ENCODE measurements at regions not wholly inside any gene's neighbourhood (a gene's known extent, or its start where the extent isn't known, plus 50 kb on each side); places are given as distances from the start of the nearest gene placed in this dataset.

- H3K4me3 ChIP-seq (ENCODE audit: low read length) = no peak overlapping the region
- no peaks in the 10 kb centered on the region for H3F3A ChIP-seq (ENCODE audit: low read length, unreplicated experiment)
- BruUV-seq (replicated peaks) = no TSS peak
- no peak overlapping the region for H3K4me2 ChIP-seq (ENCODE audit: low read length)
- no peak for DNase-seq
- no peak for TF ChIP-seq EZH2phosphoT487 (IDR thresholded peaks at IDR 0.05; ENCODE audit: borderline replicate concordance, low read length)
- H2AFZ ChIP-seq (ENCODE audit: low read length) = no peak overlapping the region
- intact Hi-C loops (cut with micrococcal nuclease) = loop anchor here (2.0 kb wide), 1 partner anchor 254 kb away; no protein-coding TSS in a partner anchor
- ATAC-seq = no peak
- peaks cover 13% of the 10 kb centered on the region for H3K4me1 ChIP-seq (ENCODE audit: insufficient read depth, low read length)
- H3K9me2 ChIP-seq (replicated peaks; ENCODE audit: low read length) = no peaks in the 10 kb centered on the region
- no peak overlapping the region for H3K27ac ChIP-seq (ENCODE audit: low read length)
- no peaks in the 10 kb centered on the region for H3K36me3 ChIP-seq (ENCODE audit: low read depth, low read length)
- POLR2A ChIA-PET (ENCODE audit: unreplicated experiment) = no interaction called here
- no peaks in the 10 kb centered on the region for H4K20me1 ChIP-seq (ENCODE audit: low read length)
- CTCF ChIA-PET = interaction anchor here (0.6 kb wide), 1 partner anchor 313 kb away, joined by 5 read pairs; no protein-coding TSS in a partner anchor
- H3K79me2 ChIP-seq (ENCODE audit: low read length) = no peaks in the 10 kb centered on the region
- no peaks in the 10 kb centered on the region for H3K9me3 ChIP-seq (ENCODE audit: low read length)
- peaks cover 6% of the 10 kb centered on the region; the same call in 1 of the 2 replicates for H3K27me3 ChIP-seq (ENCODE audit: low read length)
- H3K9ac ChIP-seq (ENCODE audit: low read length) = no peak overlapping the region
Measured at GRCh38 chr2:223225266-223225665, 173.3 kb downstream of the KCNE4 start.

GRCh38 chr2:223226264-223226663 lies 174.3 kb downstream of the KCNE4 start:
- H3K4me1 ChIP-seq (ENCODE audit: insufficient read depth, low read length) = peaks cover 13% of the 10 kb centered on the region
- no peaks in the 10 kb centered on the region for H3K9me2 ChIP-seq (replicated peaks; ENCODE audit: low read length)
- BruUV-seq (replicated peaks) = no TSS peak
- DNase-seq (no peak), ATAC-seq (no peak)
- no peak overlapping the region for H3K9ac ChIP-seq (ENCODE audit: low read length)
- CTCF ChIA-PET = no interaction called here
- H3K79me2 ChIP-seq (ENCODE audit: low read length) = no peaks in the 10 kb centered on the region
- TF ChIP-seq EZH2phosphoT487 (IDR thresholded peaks at IDR 0.05; ENCODE audit: borderline replicate concordance, low read length) (no peak), CTCF (conservative IDR thresholded peaks at IDR 0.05; ENCODE audit: low read depth, low read length) (no peak), EZH2 (IDR thresholded peaks at IDR 0.05; ENCODE audit: low read length, unreplicated experiment) (no peak)
- no peak overlapping the region for H3K4me3 ChIP-seq (ENCODE audit: low read length)
- POLR2A ChIA-PET (ENCODE audit: unreplicated experiment) = no interaction called here
- H3K9me3 ChIP-seq (ENCODE audit: low read length) = no peaks in the 10 kb centered on the region
- H2AFZ ChIP-seq (ENCODE audit: low read length) = no peak overlapping the region
- no peak overlapping the region for H3K4me2 ChIP-seq (ENCODE audit: low read length)
- H3K36me3 ChIP-seq (ENCODE audit: low read depth, low read length) = no peaks in the 10 kb centered on the region
- H3K27ac ChIP-seq (ENCODE audit: low read length) = no peak overlapping the region
- H4K20me1 ChIP-seq (ENCODE audit: low read length) = no peaks in the 10 kb centered on the region
- intact Hi-C loops (cut with micrococcal nuclease) = no loop called here
- H3K27me3 ChIP-seq (ENCODE audit: low read length) = peaks cover 6% of the 10 kb centered on the region; the same call in 1 of the 2 replicates
- H3F3A ChIP-seq (ENCODE audit: low read length, unreplicated experiment) = no peaks in the 10 kb centered on the region

GRCh38 chr2:223227338-223227737 lies 175.3 kb downstream of the KCNE4 start:
- no peak overlapping the region for H3K27ac ChIP-seq (ENCODE audit: low read length)
- no peak overlapping the region for H3K4me2 ChIP-seq (ENCODE audit: low read length)
- H3K9me3 ChIP-seq (ENCODE audit: low read length) = no peaks in the 10 kb centered on the region
- H3K79me2 ChIP-seq (ENCODE audit: low read length) = no peaks in the 10 kb centered on the region
- no peak overlapping the region for H2AFZ ChIP-seq (ENCODE audit: low read length)
- no peaks in the 10 kb centered on the region for H3K36me3 ChIP-seq (ENCODE audit: low read depth, low read length)
- peaks cover 14% of the 10 kb centered on the region; the same call in 1 of the 2 replicates for H3K27me3 ChIP-seq (ENCODE audit: low read length)
- ChIA-PET POLR2A (ENCODE audit: unreplicated experiment) (interaction anchor here (0.5 kb wide), 1 partner anchor 113 kb away, joined by 7 read pairs; no protein-coding TSS in a partner anchor), CTCF (interaction anchor here (0.7 kb wide), 1 partner anchor 243 kb away, joined by 7 read pairs; no protein-coding TSS in a partner anchor)
- intact Hi-C loops (cut with micrococcal nuclease) = no loop called here
- no peak overlapping the region for H3K4me3 ChIP-seq (ENCODE audit: low read length)
- H3F3A ChIP-seq (ENCODE audit: low read length, unreplicated experiment) = no peaks in the 10 kb centered on the region
- no TSS peak for BruUV-seq (replicated peaks)
- no peaks in the 10 kb centered on the region for H4K20me1 ChIP-seq (ENCODE audit: low read length)
- TF ChIP-seq EZH2 (IDR thresholded peaks at IDR 0.05; ENCODE audit: low read length, unreplicated experiment) = no peak
- TF ChIP-seq EZH2phosphoT487 (IDR thresholded peaks at IDR 0.05; ENCODE audit: borderline replicate concordance, low read length) = no peak
- no peak for TF ChIP-seq CTCF (conservative IDR thresholded peaks at IDR 0.05; ENCODE audit: low read depth, low read length)
- H3K9ac ChIP-seq (ENCODE audit: low read length) = no peak overlapping the region
- no peaks in the 10 kb centered on the region for H3K9me2 ChIP-seq (replicated peaks; ENCODE audit: low read length)
- ATAC-seq (peak; percentile 27), DNase-seq (peak; percentile 46)
- H3K4me1 ChIP-seq (ENCODE audit: insufficient read depth, low read length) = peaks cover 8% of the 10 kb centered on the region

Measured in PC-3 (cell line).